ENCODE measurements at regions not wholly inside any gene's neighbourhood (a gene's known extent, or its start where the extent isn't known, plus 50 kb on each side); places are given as distances from the start of the nearest gene placed in this dataset.
A peak's percentile ranks its signal among the peaks of the same experiment; 100 is the strongest.
"Not testable (repeated sequence)": the region's sequence is repeated elsewhere in the genome, so short reads cannot be mapped to it uniquely, and the experiment has no call there.

DNA sequence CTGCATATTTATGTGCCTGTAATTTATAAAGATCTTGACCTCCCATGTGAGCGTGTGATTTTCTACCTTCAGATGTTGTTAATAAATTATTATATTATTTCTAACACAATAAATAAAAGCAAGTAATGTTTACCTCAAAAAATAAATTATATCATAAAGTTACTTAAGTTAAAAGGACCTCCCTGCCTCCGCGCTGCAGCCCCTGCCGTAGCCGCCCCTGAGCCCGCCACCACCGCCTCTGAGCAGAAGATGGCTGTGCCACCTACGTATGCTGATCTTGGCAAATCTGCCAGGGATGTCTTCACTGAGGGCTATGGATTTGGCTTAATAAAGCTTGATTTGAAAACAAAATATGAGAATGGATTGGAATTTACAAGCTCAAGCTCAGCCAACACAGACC, 119.6 kb upstream of the BRWD3 start:
- no peak for DNase-seq (ENCODE audit: low spot score)

DNA sequence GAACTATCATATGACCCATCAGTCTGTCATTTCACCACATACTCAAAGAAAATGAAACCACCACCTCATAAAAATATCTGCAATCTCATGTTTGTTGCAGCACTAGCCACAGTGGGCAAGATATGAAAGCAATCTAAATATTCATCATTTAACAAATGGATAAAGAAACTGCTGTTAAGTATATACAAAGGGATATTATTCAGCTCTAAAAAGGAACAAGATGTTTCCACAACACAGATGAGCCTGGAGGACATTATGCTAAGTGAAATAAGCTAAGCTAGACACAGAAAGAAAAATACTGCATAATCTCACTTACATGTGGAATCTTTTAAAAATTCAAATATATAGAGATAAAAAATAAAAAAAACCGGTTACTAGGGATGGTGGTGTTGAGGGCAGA, 108.2 kb upstream of the BRWD3 start:
- no peak for DNase-seq (ENCODE audit: low spot score)

DNA sequence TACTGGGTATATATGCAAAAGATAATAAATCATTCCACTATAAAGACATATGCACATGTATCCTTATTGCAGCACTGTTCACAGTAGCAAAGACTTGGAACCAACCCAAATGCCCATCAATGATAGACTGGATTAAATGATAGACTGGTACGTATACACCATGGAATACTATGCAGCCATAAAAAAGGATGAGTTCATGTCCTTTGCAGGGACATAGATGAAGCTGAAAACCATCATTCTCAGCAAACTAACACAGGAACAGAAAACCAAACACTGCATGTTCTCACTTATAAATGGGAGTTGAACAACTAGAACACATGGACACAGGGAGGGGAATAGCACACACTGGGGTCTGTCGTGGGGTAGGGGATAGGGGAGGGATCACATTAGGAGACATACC, 102.7 kb upstream of the BRWD3 start:
- DNase-seq (ENCODE audit: low spot score): not testable (repeated sequence)

DNA sequence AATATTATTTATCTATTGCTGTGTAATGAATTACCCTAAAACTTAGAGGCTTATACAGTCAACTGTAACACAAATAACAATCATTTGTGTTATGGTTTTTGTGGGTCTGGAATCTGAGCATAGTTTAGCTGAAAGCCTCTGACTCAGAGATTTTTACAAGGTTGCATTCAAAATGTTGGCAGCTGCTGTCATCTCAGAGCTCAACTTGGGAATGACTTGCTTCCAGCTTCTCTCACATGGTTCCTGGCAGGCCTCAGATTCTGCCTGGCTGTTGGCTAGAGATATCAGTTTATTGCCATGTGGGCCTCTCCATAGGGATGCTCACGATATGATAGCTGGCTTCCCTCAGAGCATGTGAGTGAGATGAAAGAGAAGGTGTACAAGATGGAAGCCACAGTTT, 70.2 kb upstream of the BRWD3 start:
- no peak for DNase-seq (ENCODE audit: low spot score)

DNA sequence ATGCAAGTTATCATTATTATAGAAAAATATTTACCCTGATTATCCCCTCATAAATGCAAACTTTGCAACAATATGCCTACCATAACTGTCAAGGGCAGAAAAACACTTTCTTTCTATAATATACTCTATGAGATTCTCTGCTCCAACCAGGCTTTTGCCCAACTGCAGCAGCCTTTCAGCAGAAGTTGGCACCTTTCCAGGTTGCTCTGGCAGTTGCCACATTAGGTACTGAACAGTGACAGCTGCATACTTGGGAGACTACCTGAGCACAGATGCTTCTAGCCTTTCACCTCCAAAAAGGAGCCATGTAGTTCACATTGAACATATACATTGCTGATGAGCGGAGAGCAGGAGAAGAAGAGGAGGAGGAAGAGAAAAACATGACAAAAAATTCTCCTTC, 69.5 kb upstream of the BRWD3 start:
- no peak for DNase-seq (ENCODE audit: low spot score)

DNA sequence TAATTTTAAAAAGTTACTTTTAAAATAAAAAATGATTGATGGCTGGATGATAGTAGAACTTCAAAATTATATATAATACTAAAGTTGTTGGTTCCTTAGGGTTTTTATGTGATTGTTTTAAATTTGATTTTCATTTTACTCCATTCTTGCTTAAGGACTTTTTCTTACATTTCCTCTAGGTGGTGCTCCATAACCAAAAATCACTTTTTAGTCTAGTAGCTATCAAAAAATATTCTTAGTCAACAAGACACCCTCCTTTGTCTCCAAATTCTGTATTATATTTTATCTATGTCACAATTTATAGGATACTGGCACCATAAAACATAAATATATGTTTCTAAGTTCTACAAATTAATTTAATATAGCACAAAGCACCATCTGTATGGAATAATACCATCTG, 67.2 kb upstream of the BRWD3 start:
- peak; percentile 28 for DNase-seq (ENCODE audit: low spot score)
